Peyer's patch (tissue), 4 donors: ENCODE measurements at regions not wholly inside any gene's neighbourhood (a gene's known extent, or its start where the extent isn't known, plus 50 kb on each side); places are given as distances from the start of the nearest gene placed in this dataset.

ENCODE experiments used
- CTCF ChIP-seq, 6 experiments: fragments of 450-650 bp in 4 of 6; fragments of 200-600 bp in 2 of 6; sonication (generic) in 1 of 6; IDR thresholded peaks; one replicate each; pipeline ENCODE4 v1.5.1; 2017 to 2019; ENCODE audit warnings: antibody characterized with exemption in 6 of 6, mild to moderate bottlenecking in 3 of 6, moderate library complexity in 1 of 6
- POLR2A ChIP-seq, 2 donors: fragments of 450-650 bp; IDR thresholded peaks; one replicate each; pipeline ENCODE4 v1.5.1; 2017; ENCODE audit warnings: antibody characterized with exemption in 2 of 2, mild to moderate bottlenecking in 2 of 2, moderate library complexity in 2 of 2

GRCh38 chr5:126357585-126358342, 65.4 kb upstream of the GRAMD2B start:
- no peak for TF ChIP-seq CTCF (IDR thresholded peaks at IDR 0.05)
- no peak for TF ChIP-seq POLR2A (IDR thresholded peaks at IDR 0.05)
